OCI-LY1 (cell line): ENCODE measurements at regions not wholly inside any gene's neighbourhood (a gene's known extent, or its start where the extent isn't known, plus 50 kb on each side); places are given as distances from the start of the nearest gene placed in this dataset.

ENCODE experiments used
- EZH2 ChIP-seq: fragments of 200-600 bp; sonication (generic), shearing (Covaris generic); IDR thresholded peaks from 2 replicates; pipeline ENCODE4 v1.8.0; 2017; ENCODE audit warnings: borderline replicate concordance, mixed run types, mild to moderate bottlenecking, antibody characterized with exemption, low read length, moderate library complexity, mixed read lengths
- TF ChIP-seq, protein P1 (sequence below): fragments of 200-600 bp; sonication (generic), shearing (Covaris generic); IDR thresholded peaks from 2 replicates; pipeline ENCODE4 v1.5.1; 2017; ENCODE audit warnings: mild to moderate bottlenecking, antibody characterized with exemption, low read length, moderate library complexity, mixed read lengths

- TF ChIP-seq, protein P1, sequence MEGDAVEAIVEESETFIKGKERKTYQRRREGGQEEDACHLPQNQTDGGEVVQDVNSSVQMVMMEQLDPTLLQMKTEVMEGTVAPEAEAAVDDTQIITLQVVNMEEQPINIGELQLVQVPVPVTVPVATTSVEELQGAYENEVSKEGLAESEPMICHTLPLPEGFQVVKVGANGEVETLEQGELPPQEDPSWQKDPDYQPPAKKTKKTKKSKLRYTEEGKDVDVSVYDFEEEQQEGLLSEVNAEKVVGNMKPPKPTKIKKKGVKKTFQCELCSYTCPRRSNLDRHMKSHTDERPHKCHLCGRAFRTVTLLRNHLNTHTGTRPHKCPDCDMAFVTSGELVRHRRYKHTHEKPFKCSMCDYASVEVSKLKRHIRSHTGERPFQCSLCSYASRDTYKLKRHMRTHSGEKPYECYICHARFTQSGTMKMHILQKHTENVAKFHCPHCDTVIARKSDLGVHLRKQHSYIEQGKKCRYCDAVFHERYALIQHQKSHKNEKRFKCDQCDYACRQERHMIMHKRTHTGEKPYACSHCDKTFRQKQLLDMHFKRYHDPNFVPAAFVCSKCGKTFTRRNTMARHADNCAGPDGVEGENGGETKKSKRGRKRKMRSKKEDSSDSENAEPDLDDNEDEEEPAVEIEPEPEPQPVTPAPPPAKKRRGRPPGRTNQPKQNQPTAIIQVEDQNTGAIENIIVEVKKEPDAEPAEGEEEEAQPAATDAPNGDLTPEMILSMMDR = no peak
- no peak for TF ChIP-seq EZH2
These were observed 274.2 kb upstream of the ARRDC4 start for GRCh38 chr15:97686324-97686723.
